SU-DHL-6 (cell line): ENCODE measurements at regions not wholly inside any gene's neighbourhood (a gene's known extent, or its start where the extent isn't known, plus 50 kb on each side); places are given as distances from the start of the nearest gene placed in this dataset.

Source experiments
- H2AFZ ChIP-seq: fragments of 200-600 bp; sonication (generic); 2 replicates; pipeline ENCODE4 v1.6.1; 2014; ENCODE audit warnings: low read depth, mild to moderate bottlenecking, moderate library complexity, mixed read lengths, antibody characterized with exemption, low read length; ENCODE audit not compliant: severe bottlenecking
- H3F3A ChIP-seq: fragments of 200-600 bp; shearing (Covaris generic); 2 replicates; pipeline ENCODE4 v1.6.0; 2016; ENCODE audit warnings: antibody characterized with exemption, mild to moderate bottlenecking; ENCODE audit not compliant: insufficient read depth
- H3K27ac ChIP-seq: fragments of 200-600 bp; sonication (generic); 2 replicates; pipeline ENCODE4 v1.5.1; 2016; ENCODE audit warnings: low read depth, mild to moderate bottlenecking, low read length, moderate library complexity, mixed read lengths
- H3K27me3 ChIP-seq: fragments of 200-600 bp; sonication (generic), shearing (Covaris generic); 2 replicates; pipeline ENCODE4 v1.6.0; 2014; ENCODE audit warnings: mild to moderate bottlenecking, low read length
- H3K36me3 ChIP-seq: fragments of 200-600 bp; sonication (generic); 2 replicates; pipeline ENCODE4 v1.6.1; 2014; ENCODE audit warnings: mild to moderate bottlenecking, low read length, mixed read lengths
- H3K4me2 ChIP-seq: fragments of 300-600, 200-600 bp; shearing (Covaris generic), sonication (generic); 2 replicates; pipeline ENCODE4 v1.6.0; 2014; ENCODE audit warnings: low read length, low read depth, mild to moderate bottlenecking; ENCODE audit not compliant: poor library complexity, severe bottlenecking
- H3K4me3 ChIP-seq: fragments of 200-600 bp; sonication (generic); 2 replicates; pipeline ENCODE4 v1.5.1; 2014; ENCODE audit warnings: antibody characterized with exemption, low read length, mild to moderate bottlenecking, mixed read lengths; ENCODE audit not compliant: insufficient read depth, poor library complexity, severe bottlenecking
- H3K79me2 ChIP-seq: fragments of 200-600 bp; sonication (generic); 2 replicates; pipeline ENCODE4 v1.6.1; 2014; ENCODE audit warnings: mild to moderate bottlenecking, low read length, moderate library complexity; ENCODE audit not compliant: insufficient read depth
- H3K9ac ChIP-seq: fragments of 200-600 bp; sonication (generic); 2 replicates; pipeline ENCODE4 v1.7.0; 2014; ENCODE audit warnings: mild to moderate bottlenecking, low read length
- H3K9me2 ChIP-seq: fragments of 200-600 bp; sonication (generic); replicated peaks from 2 replicates; pipeline ENCODE4 v1.6.1; 2014; ENCODE audit warnings: low read length; ENCODE audit not compliant: insufficient read depth
- H3K9me3 ChIP-seq: fragments of 200-600 bp; sonication (generic); 2 replicates; pipeline ENCODE4 v1.6.1; 2014; ENCODE audit warnings: low read length, mixed read lengths; ENCODE audit not compliant: insufficient read depth
- H4K20me1 ChIP-seq: fragments of 200-600 bp; sonication (generic); 2 replicates; pipeline ENCODE4 v1.6.1; 2014; ENCODE audit warnings: low read depth, mild to moderate bottlenecking, antibody characterized with exemption, low read length, moderate library complexity, mixed read lengths
- CTCF ChIP-seq: fragments of 200-600 bp; sonication (generic); IDR thresholded peaks from one replicate; pipeline ENCODE4 v1.5.1; 2017; ENCODE audit warnings: antibody characterized with exemption, mild to moderate bottlenecking, low read length, moderate library complexity; ENCODE audit not compliant: insufficient read depth, poor library complexity, severe bottlenecking
- EZH2phosphoT487 ChIP-seq: fragments of 200-600 bp; sonication (generic), shearing (Covaris generic); conservative IDR thresholded peaks from 2 replicates; pipeline ENCODE4 v1.6.1; 2018; ENCODE audit warnings: mild to moderate bottlenecking, antibody characterized with exemption, low read length, moderate library complexity, mixed read lengths

- no peaks in the 10 kb centered on the region for H3F3A ChIP-seq
- H3K4me2 ChIP-seq: no peak overlapping the region
- no peaks in the 10 kb centered on the region for H3K79me2 ChIP-seq
- H2AFZ ChIP-seq: no peak overlapping the region
- H3K9ac ChIP-seq: no peak overlapping the region
- no peaks in the 10 kb centered on the region for H3K9me2 ChIP-seq
- no peak overlapping the region for H3K27ac ChIP-seq
- TF ChIP-seq EZH2phosphoT487: no peak
- no peak for TF ChIP-seq CTCF
- no peaks in the 10 kb centered on the region for H3K36me3 ChIP-seq
- H4K20me1 ChIP-seq: no peaks in the 10 kb centered on the region
- H3K9me3 ChIP-seq: no peaks in the 10 kb centered on the region
- H3K27me3 ChIP-seq: no peaks in the 10 kb centered on the region
- H3K4me3 ChIP-seq: no peak overlapping the region
These were observed 690.6 kb downstream of the MCTP2 start for GRCh38 chr15:94921936-94922335.

GRCh38 chr15:94924057-94924456 is 692.7 kb downstream of the MCTP2 start:
- H3F3A ChIP-seq: no peaks in the 10 kb centered on the region
- H3K27me3 ChIP-seq: no peaks in the 10 kb centered on the region
- no peak overlapping the region for H3K27ac ChIP-seq
- H3K9me3 ChIP-seq: no peaks in the 10 kb centered on the region
- no peak overlapping the region for H3K9ac ChIP-seq
- H3K79me2 ChIP-seq: no peaks in the 10 kb centered on the region
- H3K36me3 ChIP-seq: no peaks in the 10 kb centered on the region
- H3K4me3 ChIP-seq: no peak overlapping the region
- no peaks in the 10 kb centered on the region for H3K9me2 ChIP-seq
- TF ChIP-seq CTCF (no peak), EZH2phosphoT487 (no peak)
- no peak overlapping the region for H2AFZ ChIP-seq
- H3K4me2 ChIP-seq: no peak overlapping the region
- no peaks in the 10 kb centered on the region for H4K20me1 ChIP-seq

- H3K27me3 ChIP-seq: no peaks in the 10 kb centered on the region
- no peaks in the 10 kb centered on the region for H3K79me2 ChIP-seq
- no peak overlapping the region for H3K4me2 ChIP-seq
- no peaks in the 10 kb centered on the region for H3K36me3 ChIP-seq
- no peak overlapping the region for H3K4me3 ChIP-seq
- no peak overlapping the region for H3K27ac ChIP-seq
- H4K20me1 ChIP-seq: no peaks in the 10 kb centered on the region
- no peaks in the 10 kb centered on the region for H3K9me2 ChIP-seq
- no peaks in the 10 kb centered on the region for H3F3A ChIP-seq
- no peaks in the 10 kb centered on the region for H3K9me3 ChIP-seq
- no peak overlapping the region for H3K9ac ChIP-seq
- H2AFZ ChIP-seq: no peak overlapping the region
- TF ChIP-seq CTCF (no peak), EZH2phosphoT487 (no peak)
These were observed 693.7 kb downstream of the MCTP2 start for GRCh38 chr15:94924971-94925598.
